ENCODE measurements at regions not wholly inside any gene's neighbourhood (a gene's known extent, or its start where the extent isn't known, plus 50 kb on each side); places are given as distances from the start of the nearest gene placed in this dataset.

GRCh38 chr21:25328736-25329135 is 278.5 kb downstream of the MRPL39 start:
- DNase-seq: no peak

DNA sequence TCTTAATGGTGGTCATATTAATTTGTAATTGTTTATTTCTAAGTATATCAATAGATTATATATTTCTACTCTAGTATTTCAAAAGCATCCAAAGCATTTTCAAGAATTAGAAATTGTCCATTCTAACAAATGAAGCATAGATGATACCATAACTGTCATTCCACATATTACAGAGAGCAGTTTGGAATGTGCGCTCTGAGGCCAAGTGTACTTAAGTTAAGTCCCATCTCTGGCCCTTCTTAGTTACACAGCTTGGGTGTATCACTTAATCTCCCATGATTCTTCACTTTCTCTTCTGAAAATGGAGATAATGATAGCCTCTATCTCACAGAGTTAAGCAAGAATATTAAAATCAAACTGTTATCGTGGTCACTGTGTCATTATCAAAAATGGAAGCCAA is 281.1 kb downstream of the MRPL39 start:
- DNase-seq: no peak

GRCh38 chr21:25324666-25325065 is 282.6 kb downstream of the MRPL39 start:
- DNase-seq: no peak

DNA sequence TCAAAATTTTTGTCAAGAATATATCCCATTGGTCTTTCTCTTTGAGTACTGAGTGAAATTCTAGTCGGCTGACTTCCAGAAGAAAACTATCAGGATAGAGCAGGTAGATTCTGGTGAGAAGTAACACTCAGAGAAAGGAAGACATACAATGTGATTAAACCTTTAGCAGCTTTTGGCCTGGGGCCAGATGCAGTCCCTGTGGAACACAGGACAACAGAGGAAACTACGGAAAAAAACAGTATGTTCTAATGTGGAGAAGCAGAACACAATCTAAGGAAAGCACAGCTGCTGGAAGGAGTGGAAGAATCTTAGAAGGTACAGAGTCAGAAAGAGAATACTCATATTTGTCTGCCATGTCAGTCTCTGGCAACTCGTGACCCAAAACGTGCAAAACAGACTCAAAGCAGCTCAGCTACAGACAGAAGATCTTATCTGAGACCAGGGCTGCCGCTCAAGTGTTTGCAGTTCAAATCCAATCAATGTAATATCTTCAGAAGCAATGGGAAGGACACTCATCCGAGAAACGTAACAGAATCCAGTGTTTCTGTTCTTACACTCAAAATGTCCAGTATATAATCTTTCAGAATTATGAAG is 283.8 kb downstream of the MRPL39 start:
- no peak for DNase-seq

DNA sequence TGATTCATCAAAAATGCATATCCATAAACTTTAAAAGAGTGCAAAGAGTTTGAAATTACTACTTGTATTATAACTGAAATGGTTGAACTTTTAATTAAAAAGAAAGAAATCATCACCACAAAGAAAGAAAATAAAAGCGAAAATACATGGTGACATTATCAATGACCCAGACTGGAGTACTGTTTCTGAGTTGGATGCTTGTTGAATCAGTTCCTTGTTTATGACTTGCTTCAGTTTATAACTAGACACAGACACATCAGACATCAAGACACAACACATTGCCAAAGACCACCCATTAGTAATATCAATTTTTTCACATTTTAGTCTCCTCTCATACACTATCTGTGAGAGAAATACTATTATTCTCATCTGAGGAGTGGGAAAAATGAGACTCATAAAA is 293.0 kb downstream of the MRPL39 start:
- no peak for DNase-seq

DNA sequence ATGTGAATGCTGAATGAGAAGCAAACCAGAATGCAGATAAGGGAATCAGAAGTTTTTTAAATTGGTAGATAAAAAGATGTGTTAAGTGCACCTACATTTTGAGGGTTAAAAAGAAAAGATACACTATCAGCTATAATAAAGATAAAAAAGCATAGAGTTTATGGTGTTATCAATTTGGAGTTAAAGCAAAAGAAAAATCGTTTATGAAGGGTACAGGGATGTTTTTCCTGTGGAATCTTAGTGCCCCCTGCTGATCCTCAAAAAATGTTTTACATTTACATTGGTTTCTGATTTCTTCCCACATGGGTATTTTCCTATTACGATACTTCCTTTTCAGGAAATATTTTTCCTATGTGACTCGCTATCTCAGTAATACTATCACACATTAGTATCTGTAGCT is 293.5 kb downstream of the MRPL39 start:
- DNase-seq: no peak

DNA sequence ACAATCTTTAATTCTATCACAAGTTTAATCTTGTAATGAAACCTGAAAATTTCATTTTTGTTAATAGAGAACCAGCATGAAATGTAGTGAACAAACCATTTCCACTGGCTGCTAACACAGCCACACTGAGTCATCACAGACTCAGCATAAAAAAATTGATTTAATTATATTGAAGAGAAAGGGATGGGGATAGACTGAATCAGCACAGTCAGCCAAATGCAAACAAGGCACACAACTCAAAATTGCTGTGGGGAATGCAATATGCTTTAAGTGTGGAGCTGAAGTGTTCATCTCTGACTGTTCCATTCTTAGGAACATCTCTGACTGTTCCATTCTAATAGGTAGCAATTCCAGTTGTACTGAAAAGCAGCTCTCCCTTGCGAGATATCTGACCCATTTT is 299.8 kb downstream of the MRPL39 start:
- DNase-seq: no peak

GRCh38 chr21:25304611-25305010 is 302.7 kb downstream of the MRPL39 start:
- no peak for DNase-seq

DNA sequence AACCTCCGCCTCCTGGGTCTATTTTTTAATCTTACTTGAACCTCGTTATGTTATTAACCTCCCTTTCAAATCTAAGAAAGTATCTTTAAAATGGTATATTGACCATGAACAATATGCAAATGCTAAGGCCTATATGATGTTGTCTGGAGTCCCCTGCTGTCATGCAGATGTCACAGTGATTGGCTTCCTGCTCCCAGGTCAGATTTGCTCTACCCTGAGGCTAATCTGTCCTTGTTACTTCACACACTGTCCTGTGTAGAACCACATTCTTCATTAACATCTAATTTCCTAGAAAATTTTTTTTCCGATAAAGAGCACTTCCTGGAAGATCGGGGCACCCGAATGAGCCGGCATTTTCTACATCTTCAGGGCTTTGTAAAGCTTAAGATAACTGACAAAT is 306.6 kb downstream of the MRPL39 start:
- no peak for DNase-seq

DNA sequence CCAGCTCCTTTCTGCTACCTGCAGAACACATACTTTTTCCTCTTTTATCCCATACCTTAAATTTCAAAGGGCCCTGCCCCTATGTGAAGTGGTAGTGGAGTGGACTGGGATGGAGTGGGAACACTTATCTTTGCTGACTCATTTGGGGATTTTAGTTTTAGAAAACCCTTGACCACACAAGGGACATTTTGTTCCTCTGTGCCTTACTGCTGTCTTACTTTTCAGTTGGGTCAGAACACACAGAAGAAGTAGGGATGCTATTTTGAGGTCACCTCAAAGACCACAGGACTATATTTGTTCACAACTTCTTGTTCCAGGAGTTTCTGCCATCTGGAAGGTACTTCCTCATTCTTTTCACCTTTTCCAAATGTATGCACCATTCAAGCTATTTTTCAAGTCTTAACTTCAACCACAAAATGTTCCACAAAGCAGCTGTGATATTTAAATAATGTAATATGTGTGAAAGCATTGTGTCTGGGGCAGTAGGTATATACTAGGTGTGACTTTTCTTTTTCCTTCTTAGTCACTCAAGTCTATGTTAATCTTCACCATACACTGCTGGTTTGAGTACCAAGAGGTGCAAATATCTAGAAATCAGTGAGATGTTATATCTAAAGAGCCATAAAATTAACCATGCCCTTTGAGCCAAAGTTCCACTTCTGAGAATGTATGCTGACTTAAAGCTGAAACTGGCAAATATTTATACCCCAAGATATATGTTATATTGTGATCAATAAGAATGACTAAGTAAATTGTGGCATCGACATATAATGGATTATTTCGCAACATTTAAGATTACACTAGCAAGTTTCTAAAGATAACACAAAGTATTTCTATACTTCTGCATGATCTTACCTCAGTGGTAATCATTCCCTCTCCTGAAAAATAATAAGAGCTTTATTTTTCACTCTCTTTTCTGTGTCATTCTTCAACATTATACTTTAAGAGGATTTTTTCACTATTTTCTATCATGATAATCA is 308.5 kb downstream of the MRPL39 start:
- DNase-seq: no peak

DNA sequence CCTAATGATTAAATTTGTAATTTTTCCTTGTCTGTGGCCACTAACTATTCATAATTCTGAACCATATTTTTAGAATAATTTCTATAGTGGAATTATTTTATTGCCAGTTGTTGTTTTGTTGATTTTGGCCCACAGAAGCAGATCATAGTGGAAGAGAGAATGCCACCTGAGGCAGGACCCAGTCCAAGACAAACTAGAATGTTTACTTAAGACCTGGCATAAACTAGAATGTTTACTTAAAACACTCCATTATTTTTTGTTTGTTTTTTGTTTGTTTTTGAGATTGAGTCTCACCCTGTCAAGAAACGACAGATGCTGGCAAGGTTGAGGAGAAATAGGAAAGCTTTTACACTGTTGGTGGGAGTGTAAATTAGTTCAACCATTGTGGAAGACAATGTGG is 310.2 kb downstream of the MRPL39 start:
- no peak for DNase-seq

DNA sequence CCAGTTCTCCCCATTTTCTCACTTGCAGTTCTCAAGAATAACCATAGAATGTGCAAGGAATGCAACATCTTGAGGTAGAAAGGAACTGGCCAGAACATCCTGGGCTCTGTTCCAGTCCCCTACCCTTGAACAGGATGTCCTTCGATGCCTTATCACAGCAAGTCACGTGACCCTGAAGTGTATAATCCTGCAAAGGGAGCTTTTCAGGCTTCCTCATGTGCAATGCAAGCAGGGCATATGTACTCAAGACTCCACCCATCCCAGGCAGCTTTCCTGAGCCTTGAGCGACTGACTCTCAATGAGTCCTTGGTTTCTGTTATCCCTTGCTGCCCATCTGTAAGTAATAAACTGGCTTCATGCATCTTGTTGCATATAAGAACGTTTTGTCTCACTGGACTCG is 311.0 kb downstream of the MRPL39 start:
- no peak for DNase-seq

DNA sequence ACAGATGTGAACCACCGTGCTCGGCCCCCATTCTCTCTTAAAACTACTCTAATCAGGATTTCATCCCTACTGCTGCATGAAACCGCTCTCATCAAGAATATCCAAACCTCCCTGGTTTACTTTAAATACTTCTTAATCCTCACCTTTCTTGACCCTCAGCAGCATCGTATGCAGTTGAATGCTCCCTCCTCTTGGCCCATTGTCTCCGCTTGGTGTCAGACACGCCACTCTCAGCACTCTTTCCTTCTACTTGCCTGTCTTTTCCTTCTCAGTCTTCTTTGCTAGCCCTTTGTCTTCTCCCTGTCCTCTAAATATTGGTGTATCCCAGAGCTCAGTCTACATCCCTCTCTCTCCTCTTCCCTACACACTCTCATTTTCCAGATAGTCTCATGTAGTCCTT is 314.9 kb downstream of the MRPL39 start:
- no peak for DNase-seq

DNA sequence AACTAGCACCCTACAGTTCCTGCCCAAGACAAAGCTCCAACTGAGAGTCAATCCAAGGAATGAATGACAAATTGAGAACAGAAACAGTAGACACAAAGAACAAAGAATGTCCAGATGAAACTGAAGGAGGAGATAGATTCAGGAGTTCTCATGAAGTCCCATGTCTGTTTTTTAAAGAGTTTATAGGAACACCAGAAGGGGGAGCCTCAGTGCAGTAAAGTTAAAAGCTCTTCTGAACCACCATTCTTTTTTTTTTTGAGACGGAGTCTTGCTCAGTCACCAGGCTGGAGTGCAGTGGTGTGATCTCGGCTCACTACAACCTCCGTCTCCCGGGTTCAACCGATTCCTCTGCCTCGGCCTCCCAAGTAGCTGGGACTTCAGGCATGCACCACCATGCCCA is 323.6 kb downstream of the MRPL39 start:
- no peak for DNase-seq

DNA sequence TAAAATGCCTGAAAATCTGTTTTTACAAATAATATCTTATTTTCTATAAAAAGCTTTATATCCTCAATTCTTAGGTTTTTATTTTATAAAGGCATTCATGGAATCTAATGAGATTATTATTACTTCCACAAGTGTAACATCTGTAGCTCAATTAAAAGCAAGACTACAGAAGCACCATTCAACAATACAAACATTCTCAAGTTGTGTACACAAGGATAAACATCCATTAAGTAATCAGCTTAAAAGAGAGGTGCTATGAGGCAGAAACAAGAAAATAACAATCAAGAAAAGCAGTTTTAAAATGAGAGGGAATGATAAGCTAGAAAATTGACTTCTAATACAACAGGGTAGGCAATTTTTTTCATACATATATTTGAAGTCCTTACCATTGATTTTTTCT is 326.1 kb downstream of the MRPL39 start:
- no peak for DNase-seq

GRCh38 chr21:25280061-25280460 is 327.2 kb downstream of the MRPL39 start:
- DNase-seq: no peak

- no peak for DNase-seq
These were observed 333.3 kb downstream of the MRPL39 start for GRCh38 chr21:25273959-25274358.

GRCh38 chr21:25254491-25255174 is 352.6 kb downstream of the MRPL39 start:
- DNase-seq: no peak

DNA sequence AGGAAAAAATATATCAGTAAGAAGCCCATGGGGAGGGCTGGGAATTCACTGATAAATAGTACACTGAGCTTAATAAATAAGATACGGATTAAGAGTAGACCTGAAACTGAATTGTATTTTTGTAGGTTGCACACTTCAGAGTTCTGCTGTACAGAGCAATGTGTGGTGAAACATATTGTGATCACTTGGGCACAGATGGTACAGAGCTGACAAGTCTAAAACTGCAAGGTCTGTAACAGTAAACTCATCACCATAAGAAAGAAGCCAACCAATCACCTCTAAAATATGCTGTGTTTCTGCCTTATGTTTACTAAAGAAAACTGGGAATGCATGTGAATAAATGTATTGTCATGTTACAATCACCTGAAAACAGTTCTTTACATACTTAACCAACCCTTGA is 360.7 kb downstream of the MRPL39 start:
- DNase-seq: no peak

GRCh38 chr21:25244735-25245134 is 362.5 kb downstream of the MRPL39 start:
- no peak for DNase-seq

DNA sequence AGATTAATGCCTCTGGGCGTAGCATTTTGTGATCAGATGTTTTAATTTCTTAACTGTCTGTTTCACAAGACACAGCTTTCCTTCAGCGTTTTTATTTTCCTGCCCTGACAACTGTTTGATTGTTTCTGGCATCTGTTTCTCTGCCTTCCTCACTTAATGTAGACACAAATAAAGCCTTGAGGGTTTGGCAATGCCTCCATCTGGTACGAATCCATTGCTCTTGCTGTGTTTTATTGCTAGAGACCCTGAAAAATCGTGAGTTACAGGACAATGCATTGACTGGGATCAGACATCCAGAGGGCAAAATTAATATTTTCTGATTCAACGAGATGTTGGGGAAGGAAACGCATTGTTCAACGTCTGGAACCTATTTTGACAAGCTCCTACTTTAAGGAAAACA is 363.5 kb downstream of the MRPL39 start:
- no peak for DNase-seq

GRCh38 chr21:25240974-25241373 is 366.3 kb downstream of the MRPL39 start:
- no peak for DNase-seq

- no peak for DNase-seq
These were observed 372.2 kb downstream of the MRPL39 start for GRCh38 chr21:25234857-25235801.

Measured in amniotic stem cell (primary cell).